CD4-positive, alpha-beta T cell treated with Interleukin-10 for 1 hour (primary cell): ENCODE measurements at regions not wholly inside any gene's neighbourhood (a gene's known extent, or its start where the extent isn't known, plus 50 kb on each side); places are given as distances from the start of the nearest gene placed in this dataset.
"Not testable (repeated sequence)": the region's sequence is repeated elsewhere in the genome, so short reads cannot be mapped to it uniquely, and the experiment has no call there.

Experiments
- DNase-seq: peaks from one replicate; pipeline ENCODE4 v3.0.0-alpha.2; 2020

DNA sequence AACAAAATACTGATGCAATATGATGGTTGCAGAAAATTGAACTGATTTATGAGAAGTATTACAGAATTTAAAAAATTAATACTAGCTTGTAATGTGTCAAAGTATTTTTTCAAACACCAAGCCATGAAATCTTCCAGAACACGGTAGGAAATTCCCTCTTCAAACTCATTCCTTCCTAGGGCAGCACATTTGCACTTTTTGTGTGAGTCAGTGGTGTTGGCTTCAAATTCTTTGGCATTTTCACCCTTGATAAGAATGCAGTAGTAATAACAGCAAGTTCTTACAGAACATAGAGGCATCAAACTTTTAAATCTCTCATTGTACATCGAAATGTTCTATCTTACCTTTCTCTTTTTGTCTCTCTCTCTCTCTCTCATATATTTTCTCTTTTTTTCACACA is 191.8 kb downstream of the CGGBP1 start:
- no peak for DNase-seq

DNA sequence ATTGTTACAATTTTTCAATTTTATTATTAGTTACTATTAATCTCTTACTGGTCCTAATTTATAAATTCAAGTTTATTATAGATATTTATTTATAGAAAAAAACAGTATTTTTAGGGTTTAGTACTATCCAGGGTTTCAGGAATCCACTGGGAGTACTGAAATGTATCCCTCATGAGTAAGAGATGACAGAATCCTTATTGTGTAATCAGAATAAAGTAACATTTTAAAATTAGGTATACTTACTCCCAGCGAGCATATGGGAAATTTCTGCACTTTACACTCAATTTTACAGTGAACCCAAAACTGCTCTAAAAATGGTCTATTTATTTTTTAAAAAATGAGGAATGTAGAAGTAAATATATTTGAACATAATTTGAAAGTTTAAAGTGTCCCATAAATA is 202.7 kb downstream of the CGGBP1 start:
- no peak for DNase-seq

DNA sequence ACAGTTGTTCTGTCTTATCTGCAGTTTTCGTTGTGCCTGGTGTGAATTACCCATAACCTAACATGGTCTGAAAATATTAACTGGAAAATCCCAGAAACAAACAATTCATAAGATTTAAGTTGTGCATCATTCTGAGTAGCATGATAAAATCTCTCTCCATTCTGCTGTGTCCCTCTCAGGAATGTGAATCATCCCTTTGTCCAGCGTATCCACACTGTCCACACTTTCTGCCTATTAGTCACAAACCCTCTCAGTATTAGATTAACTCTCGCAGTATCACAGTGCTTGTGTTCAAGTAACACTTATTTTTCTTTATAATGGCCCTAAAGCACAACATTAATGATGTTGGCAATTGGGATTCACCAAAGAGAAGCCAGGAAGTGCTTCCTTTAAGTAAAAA is 203.2 kb downstream of the CGGBP1 start:
- no peak for DNase-seq

DNA sequence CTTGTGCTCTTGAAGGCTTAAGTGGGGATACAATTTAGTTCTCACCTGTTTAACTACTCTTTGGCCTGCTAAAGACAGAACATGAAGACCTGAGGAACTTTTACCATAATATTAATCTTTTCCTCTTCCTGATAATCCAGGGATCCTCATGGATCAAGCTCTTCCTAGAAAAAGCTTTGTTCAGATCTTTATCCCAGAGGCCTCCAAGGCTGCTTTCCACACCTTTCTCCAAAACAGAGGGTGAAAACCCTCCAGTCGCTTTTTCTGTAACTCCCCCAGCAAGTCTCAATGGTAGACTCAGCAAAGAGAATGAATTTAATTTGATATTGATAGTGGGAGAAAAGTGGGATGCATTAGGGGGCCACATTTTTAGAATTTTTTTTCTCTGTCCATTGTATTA is 203.6 kb downstream of the CGGBP1 start:
- no peak for DNase-seq

DNA sequence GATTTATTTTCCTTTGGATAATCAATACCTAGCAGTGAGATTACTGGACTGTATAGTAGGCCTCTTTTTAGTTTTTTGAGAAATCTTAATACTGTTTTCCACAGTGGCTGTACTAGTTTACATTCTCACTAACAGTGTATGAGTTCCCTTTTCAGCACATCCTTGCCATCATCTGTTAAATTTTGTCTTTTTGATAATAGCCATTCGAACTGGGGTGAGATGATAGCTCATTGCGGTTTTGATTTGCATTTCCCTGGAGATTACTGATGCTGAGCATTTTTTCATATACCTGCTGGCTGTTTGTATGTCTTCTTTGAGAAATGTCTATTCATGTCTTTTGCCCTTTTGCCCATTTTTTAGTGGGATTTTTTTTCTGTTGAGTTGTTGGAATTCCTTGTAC is 210.8 kb downstream of the CGGBP1 start:
- no peak for DNase-seq

DNA sequence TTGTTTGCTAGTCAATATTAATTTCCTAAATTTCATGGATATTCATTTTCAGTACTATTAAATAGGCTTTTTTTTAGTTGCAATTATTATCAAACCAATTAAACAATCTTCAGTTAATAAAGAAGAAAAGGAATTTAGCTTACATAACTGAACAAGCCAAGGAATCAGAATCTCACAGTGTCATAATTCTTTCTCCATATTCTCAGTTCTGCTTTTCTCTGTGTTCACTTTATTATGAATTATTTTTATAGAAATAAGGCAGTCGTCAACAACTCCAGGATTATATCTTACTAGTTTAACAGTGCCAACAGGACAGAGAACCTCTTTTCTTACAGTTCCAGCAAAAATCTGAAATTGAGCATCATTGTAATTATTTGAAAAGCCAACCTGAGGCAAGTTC is 221.7 kb downstream of the CGGBP1 start:
- no peak for DNase-seq

DNA sequence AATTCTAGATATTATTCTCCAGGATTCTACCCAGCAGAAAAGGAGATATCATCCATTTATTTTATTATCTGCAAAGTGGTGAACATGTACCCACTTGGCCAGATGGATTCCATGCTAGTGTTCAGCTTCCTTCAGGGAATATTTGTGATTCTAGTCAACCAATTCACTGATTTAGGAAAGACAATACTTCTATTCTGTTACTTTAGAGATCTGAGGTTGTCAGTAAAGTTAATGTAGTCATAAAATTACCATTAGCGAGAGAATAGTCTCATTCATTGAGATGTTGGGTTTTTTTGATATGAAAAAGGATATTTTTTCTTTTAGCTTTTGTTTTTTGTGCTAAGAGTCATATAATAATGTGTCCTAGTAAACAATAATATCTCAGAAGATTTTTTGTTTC is 222.8 kb downstream of the CGGBP1 start:
- no peak for DNase-seq

DNA sequence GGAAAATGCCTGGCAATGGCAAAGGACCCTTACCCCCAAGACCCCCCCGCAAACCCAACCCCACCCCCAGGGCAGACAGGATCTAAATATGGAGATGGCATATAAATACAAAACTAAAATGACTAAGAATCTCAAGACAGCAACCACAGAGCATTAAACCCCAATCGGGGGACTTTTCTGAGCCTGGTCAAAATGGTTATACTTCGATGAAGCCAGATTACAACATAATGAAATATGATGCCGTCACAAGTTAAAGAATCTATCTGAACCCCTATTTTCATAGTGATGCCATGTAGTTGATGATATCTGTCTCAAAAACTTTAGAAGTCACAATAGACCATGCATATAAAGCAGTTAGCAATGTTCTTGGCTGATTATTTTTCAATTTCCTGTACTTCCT is 223.6 kb downstream of the CGGBP1 start:
- DNase-seq = no peak

DNA sequence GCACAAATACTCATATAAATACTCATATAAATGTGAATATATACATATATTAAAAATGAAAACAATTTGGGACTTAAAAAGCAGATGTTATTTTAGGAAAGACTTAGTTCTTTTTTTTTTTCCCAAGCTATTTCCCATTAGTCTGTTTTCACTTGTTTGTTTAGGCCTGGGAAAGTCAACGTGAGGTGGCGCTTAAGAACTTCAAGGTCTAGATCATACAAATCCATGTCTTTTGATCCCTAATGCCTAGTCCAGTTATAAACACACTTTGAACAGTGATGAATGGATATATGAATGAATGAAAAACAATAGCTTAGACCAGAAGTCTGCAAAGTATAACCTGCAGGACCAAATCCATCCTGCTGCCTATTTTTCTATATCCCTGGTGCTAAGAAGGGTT is 224.5 kb downstream of the CGGBP1 start:
- no peak for DNase-seq

DNA sequence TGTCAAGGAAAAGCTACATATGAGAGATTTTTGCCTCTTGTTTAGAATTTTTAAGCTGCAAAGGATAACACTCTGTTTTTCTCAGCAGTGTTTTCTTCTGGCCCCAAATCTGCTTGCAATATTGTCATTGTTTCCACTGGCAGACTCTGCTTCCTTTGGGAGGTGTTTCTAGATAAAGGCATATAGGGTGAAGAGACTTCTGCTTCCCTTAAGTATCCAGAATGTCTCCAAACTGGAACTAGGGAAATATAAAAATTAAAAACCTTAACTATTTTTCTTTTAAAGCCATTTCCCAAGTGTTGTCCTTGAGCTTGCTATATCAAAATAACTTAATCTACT is 225.8 kb downstream of the CGGBP1 start:
- no peak for DNase-seq

DNA sequence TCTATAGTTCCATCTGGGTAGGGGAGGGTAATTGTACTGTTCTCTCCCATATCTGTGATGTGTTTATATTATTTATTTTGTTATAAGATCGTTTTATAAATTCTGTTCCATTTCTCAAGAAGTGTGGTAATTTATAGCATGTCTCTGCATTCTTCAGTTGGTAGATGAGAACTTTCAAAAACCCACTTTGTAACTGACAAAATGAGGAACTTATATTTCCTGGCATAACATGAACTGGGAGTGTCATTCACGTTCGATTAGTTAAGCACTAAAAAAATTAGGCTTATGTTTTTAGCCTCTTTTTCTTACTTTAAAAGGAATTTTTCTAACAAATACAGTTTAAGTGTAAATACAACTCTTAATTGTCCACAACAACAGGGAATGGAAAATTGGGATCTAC is 230.8 kb downstream of the CGGBP1 start:
- no peak for DNase-seq

DNA sequence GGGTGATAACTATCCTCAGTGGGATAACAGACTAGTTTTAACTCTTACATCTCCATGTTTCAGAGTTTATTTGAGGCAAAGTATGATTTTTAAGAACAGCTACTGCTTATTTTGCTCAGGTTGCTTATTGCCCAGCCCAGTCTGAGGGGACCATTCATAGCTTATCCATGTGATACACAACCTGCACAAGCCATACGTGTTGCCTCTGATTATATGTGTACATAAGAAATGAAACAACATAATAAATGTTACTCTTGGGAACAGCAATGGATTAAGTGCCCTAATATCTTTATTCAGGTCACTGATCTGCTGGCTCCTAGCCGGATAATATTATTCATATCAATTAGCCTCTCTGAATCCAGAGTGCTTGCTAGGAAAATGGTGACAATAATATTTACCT is 236.2 kb downstream of the CGGBP1 start:
- no peak for DNase-seq

DNA sequence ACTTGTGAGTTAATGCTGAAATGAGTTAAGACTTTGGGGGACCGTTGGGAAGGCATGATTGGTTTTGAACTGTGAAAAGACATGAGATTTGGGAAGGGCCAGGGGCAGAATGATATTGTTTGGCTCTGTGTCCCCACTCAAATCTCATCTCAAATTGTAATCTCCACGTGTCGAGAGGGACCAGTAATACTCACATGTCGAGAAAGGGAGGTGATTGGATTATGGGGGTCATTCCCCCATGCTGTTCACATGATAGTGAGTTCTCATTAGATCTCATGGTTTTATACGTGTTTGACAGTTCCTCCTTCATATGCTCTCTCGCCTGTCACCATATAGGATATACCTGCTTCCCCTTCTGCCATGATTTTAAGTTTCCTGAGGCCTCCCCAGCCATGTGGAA is 245.3 kb downstream of the CGGBP1 start:
- not testable (repeated sequence) for DNase-seq

DNA sequence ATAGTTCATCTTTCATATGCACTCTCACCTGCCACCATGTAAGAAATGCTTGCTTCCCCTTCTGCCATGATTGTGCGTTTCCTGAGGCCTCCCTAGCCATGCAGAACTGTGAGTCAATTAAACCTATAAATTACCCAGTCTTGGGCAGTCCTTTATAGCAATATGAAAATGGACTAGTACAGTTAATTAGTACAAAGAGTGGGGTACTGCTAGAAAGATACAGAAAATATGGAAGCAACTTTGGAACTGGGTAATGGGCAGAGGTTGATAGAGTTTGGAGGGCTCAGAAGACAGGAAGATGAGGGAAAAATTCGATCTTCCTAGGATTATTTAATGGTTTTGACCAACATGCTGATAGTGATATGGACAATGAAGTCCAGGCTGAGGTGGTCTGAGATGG is 246.9 kb downstream of the CGGBP1 start:
- DNase-seq = no peak

DNA sequence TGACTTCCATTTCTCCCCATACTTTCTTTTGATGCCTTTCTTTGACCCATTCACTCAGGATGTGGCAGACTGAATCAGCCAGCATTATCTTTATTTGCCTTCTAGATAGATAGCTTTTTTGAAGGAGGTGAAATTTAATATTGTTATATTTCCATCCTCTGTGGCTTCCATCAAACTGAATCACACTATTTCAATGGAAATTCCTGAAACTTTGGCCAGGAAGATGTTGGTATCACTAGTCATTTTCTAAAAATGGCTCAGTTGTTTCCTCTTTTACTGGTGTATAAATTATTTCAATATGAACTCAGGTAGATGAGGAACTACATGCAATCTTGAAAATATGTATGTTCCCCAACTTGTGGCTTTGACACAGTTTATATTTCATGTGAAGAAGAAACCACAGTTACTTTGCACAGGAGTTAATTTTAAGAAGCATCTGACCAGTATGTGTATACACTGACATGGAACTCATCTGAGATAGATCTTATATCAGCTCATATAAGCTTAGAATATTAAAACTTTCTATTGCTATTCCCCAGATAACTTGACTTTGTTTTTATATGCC is 248.3 kb downstream of the CGGBP1 start:
- no peak for DNase-seq

DNA sequence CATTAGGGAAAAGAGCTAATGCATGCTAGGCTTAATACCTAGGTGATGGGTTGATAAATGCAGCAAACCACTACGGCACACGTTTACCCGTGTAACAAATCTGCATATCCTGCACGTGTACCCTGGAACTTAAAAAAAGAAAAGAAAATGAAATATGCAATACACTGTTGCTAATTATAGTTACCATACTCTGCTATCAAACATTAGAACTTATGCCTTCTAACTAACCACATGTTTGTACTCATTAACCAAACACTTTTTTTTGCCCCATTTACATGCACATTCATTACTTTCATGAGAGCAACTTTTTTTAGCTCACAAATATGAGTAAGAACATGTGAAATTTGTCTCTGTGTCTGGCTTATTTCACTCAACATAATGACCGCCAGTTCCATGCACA is 253.1 kb downstream of the CGGBP1 start:
- DNase-seq = no peak

DNA sequence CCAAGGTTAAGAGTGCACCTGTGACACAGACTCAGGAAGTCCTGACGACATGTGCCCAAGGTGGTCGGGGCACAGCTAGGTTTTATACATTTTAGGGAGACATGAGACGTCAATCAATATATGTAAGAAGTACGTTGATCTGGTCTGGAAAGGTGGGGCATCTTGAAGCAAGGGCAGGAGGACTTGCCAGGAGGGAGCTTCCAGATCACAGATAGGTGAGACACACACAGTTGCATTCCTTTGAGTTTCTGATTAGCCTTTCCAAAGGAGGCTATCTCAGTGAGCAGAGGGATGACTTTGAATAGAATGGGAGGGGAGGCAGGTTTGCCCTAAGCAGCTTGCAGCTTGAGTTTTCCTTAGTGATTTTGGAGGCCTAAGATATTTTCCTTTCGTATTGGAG is 257.4 kb downstream of the CGGBP1 start:
- DNase-seq = no peak

DNA sequence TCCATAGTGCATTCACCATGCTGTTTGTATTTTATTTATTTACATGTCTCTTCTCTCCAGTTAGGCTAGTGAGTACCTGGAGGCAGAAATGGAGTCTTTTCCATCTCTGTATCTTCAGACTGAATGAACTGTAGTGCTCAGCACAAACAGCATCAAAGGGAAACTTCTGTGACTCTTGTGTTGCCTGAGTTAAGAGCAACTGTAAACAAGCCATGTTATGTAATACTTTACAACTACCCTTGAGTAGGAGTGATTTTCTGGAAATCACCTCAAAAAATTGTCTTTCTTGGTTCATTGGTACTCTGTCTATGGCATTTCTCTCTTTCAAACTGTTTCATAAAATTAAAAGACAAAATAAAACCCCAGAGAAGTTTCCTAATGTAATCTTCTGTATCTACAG is 258.3 kb downstream of the CGGBP1 start:
- DNase-seq = no peak

DNA sequence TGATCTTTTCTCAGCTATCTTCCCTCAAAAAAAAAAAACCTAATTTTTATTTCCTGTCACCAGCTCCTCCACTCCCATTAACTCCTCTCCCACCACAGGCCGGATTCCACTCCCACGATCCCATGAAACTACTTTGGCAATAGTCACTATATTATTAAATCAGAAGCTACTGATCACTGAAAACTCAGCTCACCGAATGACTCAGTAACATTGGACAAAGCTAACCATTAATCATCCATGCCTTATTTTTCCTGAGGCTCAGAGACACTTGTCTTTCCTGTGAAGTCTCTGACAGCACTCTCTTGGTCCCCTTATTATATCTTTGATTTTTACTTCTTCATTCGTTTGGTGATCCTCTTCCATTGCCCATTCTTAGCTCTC is 260.2 kb downstream of the CGGBP1 start:
- no peak for DNase-seq

DNA sequence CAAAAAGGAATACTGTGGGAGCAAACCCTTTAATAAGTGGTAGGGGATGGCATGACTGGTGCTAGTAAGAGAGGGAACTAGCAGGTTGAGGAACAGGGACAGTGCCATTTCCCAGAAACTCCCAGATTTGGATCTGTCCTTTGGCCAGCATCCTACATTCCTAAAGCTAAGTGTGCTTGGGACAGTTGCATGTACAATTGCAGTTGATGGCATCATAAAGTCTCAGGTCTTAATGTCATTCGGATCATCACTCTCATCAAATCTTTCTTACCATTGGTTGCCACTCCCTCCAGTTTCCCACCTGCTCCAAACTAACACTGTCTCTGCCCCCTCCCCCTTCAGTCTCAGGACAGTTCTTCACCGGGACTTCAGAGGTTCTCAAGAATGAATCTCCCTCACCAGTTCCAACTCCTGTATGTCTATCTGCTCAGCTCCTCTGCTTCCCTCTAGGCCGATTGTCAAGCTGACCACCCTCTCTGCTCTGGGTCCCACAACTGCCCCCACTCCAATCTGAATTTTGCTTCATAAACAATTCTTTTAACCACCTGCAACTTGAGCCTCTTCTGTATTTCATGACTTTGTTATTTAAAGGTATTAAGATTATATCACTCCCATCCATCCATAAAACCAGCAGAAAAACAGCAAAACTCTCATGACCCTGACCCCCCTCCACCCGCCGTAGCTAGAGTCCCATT is 260.8 kb downstream of the CGGBP1 start:
- no peak for DNase-seq

DNA sequence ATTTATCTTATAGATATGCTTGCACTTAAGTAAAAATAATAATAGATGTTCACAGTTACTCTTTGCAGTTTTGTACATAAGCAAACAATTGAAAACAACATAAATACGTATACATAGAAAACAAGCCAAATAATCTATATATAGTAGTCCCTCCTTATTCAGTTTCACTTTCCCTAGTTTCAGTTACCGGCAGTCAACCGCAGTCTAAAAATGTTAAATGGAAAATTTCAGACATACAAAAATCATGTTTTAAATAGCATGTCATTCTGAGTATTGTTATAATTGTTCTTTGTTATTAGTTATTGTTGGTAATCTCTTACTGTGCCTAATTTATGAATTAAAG is 262.0 kb downstream of the CGGBP1 start:
- DNase-seq = no peak

DNA sequence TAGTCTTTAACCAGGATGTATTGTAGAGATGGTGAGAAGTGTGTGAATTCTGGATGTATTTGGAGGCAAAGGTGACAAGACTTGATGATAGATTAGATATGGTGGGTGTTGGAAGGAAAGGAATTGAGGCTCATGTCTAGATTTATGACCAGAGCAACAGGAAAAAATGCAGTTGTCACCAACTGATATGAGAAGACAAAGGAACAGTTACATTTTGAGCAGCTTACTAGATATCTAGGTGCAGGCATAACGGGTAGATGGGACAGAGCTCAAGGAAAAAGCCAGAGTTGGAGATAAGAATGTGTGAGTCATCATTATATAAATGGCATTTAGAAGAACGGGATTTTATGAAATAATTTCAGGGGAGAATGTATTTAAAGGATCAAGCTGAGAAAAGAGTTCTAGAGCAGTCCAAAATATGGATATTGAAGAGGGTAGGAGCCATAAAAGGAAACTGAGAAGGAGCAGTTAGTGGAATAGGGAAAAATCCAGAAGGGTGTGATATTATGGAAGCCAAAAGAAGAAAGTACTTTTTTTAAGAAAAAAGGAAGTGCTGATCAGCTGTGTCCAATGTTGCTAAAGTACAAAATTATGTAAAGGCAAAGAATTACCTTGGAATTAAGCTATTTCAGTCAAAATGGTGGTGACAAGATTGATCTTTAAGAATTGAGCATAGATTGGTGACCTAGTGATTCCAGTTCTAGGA is 262.5 kb downstream of the CGGBP1 start:
- DNase-seq = no peak

DNA sequence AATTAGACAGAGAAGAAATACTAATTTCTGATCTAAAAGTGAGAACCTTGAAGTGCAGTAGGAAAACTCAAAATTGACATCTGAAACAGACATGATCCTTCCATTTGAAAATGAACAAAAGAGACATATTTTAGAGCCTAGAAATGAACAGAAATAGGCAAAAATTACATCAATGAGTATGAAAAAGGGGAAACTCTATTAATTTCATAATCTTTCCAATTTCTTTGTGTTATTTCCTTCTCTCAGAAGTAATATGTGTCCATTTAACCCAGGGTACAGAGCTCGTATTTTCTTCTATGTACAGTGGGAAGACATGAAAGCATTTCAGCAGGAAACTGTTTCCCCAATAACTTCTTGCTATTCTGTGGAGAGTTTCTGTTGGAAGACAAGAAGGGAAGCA is 263.1 kb downstream of the CGGBP1 start:
- no peak for DNase-seq

DNA sequence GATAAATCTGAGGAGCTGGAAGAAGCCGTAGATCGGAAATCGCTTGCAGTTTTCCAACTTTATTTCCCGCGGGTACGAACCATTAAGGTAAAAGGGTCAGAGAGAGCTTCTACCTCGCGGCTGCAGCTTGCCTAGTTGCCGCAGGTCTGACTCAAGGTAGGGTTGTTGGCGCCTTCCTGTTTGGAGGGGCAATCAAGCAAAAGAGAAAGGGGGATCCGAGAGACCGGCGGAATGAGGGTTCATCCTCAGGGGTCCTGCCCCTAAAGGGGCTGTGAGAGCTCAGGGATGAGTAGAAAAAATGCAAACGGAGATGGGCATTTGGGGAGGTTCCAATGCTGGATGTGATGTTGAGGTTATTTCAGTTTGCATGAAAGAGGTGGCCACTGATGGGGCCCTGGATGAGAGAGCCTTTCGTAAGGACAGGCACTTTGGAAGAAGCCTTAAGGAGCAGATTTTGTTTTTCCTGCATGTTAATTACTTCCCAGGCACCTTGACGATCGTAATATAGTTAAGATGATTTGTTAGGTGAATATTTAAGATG is 265.4 kb downstream of the CGGBP1 start:
- no peak for DNase-seq
